SK-N-SH treated with all-trans-retinoic acid at 6 μM for 48 hours (cell line): ENCODE measurements at regions not wholly inside any gene's neighbourhood (a gene's known extent, or its start where the extent isn't known, plus 50 kb on each side); places are given as distances from the start of the nearest gene placed in this dataset.

ENCODE experiments used
- CREB5 ChIP-seq: fragments of 250-450 bp; sonication (Bioruptor Pico); IDR thresholded peaks from 2 replicates; pipeline ENCODE4 v1.5.1; 2020; ENCODE audit warnings: low read depth, mild to moderate bottlenecking, moderate library complexity
- CSRNP3 ChIP-seq: fragments of 250-450 bp; sonication (Bioruptor Pico); IDR thresholded peaks from 2 replicates; pipeline ENCODE4 v1.5.1; 2021; ENCODE audit warnings: mild to moderate bottlenecking, moderate library complexity
- PATZ1 ChIP-seq: fragments of 250-450 bp; sonication (Bioruptor Pico); IDR thresholded peaks from 2 replicates; pipeline ENCODE4 v1.8.0; 2020; ENCODE audit warnings: mild to moderate bottlenecking, moderate library complexity, borderline replicate concordance
- POU6F1 ChIP-seq: fragments of 250-450 bp; sonication (Bioruptor Pico); IDR thresholded peaks from 2 replicates; pipeline ENCODE4 v1.8.0; 2021; ENCODE audit warnings: low read depth, mild to moderate bottlenecking, moderate library complexity, borderline replicate concordance
- RARB ChIP-seq: fragments of 250-450 bp; sonication (Bioruptor Pico); IDR thresholded peaks from 2 replicates; pipeline ENCODE4 v1.8.0; 2021; ENCODE audit warnings: mild to moderate bottlenecking, moderate library complexity

GRCh38 chr10:105864854-105865253 lies 1223.8 kb downstream of the SORCS3 start:
- TF ChIP-seq POU6F1 (CRISPR knock-in tag): no peak
- no peak for TF ChIP-seq RARB
- no peak for TF ChIP-seq CSRNP3 (CRISPR knock-in tag)
- no peak for TF ChIP-seq PATZ1 (CRISPR knock-in tag)
- no peak for TF ChIP-seq CREB5 (CRISPR knock-in tag)
